ENCODE measurements at regions not wholly inside any gene's neighbourhood (a gene's known extent, or its start where the extent isn't known, plus 50 kb on each side); places are given as distances from the start of the nearest gene placed in this dataset.

DNA sequence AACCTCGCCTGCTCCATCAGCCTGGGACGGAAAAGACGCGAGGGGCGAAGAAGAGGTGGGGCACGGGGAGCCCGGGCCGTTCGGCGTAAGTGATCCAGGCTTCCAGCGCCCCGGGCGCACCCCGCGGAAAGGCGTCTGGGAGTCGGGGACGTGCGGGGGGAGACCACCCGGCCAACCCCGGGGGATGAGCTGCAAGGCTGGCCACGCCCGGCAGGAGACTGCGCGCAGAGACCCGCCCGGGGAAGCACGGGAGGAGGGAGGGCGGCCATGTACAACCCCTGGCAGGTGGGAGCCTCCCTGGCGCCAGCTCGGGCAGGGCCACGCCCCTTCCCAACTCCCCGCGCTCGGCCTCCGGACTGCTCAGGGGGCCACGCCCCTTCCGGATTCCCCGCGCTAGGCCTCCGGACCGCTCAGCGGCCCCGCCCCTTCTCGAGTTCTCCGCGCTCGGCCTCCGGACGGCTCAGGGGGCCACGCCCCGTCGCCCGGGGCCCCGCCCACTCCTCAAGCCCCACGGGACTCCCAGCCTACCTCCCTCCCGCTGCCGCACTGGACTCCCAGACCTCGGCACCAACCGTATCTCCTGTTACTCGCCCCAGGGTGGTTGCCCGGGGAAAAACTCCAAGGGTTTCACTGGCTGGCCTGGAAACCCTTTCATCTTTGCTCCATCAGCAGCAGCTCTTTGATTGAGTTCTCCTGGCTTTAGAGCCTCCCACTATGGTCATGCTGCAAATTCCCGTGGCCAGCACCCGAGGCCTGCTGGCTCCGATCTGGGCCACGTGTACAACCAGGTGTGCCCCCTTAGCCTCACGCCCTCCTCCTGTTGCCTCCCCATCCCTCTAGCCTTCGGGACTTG, 284.4 kb downstream of the ZEB1 start:
- Histone ChIP-seq H3K18ac (ENCODE audit: low read length) (peak overlapping the region; percentile 95), H3K79me2 (ENCODE audit: control insufficient read depth, insufficient read depth, low read length) (no peaks in the 10 kb centered on the region), H3K23ac (ENCODE audit: low read length) (no peak overlapping the region), H2BK5ac (ENCODE audit: low read length) (peak overlapping the region; percentile 61), H3K36me3 (ENCODE audit: control insufficient read depth, insufficient read depth, low read length) (no peaks in the 10 kb centered on the region), H3K4me2 (ENCODE audit: low read length) (peak overlapping the region; percentile 80), H3K27me3 (ENCODE audit: insufficient read depth, low read length, poor library complexity) (no peaks in the 10 kb centered on the region), H2BK15ac (replicated peaks; ENCODE audit: low read depth) (no peak overlapping the region), H2AK5ac (ENCODE audit: low read length) (no peak overlapping the region), H4K5ac (ENCODE audit: low read length) (no peak overlapping the region), H3K4me3 (ENCODE audit: low read length) (peak overlapping the region; percentile 48), H2BK120ac (ENCODE audit: low read depth, low read length) (peak overlapping the region; percentile 61), H3K79me1 (ENCODE audit: low read length) (no peaks in the 10 kb centered on the region), H3K9ac (ENCODE audit: low read length) (peak overlapping the region; percentile 79), H3K4me1 (ENCODE audit: control insufficient read depth, low read depth, low read length) (peaks cover 4% of the 10 kb centered on the region), H4K8ac (ENCODE audit: low read depth, low read length) (no peak overlapping the region), H3K56ac (ENCODE audit: low read length) (peak overlapping the region; percentile 85), H3K4ac (ENCODE audit: low read depth, low read length) (peak overlapping the region; percentile 83), H3K27ac (ENCODE audit: low read depth, low read length) (peak overlapping the region; percentile 60)
- WGBS (ENCODE audit: extremely low coverage, insufficient coverage, low lambda C conversion rate): no CpG with 5 or more reads among the region's 68 CpGs
- DNase-seq: peak; percentile 98

DNA sequence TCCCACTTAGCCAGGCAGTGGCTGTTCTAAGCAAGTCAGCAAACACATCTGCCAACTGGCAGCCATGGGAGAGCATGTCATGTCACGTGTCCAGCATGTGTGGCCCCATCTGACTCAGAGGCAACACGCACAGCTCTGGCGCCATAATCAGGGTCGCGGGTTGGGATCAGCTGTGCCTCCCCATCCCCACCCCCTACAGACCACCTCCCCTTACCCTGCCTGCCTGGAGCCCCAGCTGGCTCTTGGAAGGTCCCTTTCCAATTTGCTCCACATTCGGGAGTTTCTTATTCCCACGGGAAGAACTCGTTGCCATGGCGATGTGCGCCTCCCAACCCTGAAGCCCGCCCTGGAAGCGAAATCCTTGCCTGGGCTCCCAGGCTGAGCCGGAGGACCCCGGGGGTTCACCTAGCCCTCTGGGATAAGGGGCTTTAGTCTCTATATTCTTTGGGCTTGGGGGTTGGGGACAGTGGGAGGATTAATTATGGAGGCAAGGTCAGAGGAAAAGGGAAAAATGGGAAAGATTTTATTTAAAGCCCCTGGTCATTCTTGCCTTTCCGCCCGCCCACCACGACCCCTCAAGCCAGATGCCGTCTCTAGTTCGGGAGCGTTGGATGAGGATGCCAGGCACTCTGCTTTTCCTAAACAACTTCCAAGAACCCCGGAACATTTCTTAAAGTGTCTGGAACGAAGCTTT, 283.7 kb downstream of the ZEB1 start:
- Histone ChIP-seq H3K4me3 (ENCODE audit: low read length) (peak overlapping the region; percentile 48), H3K79me2 (ENCODE audit: control insufficient read depth, insufficient read depth, low read length) (no peaks in the 10 kb centered on the region), H3K18ac (ENCODE audit: low read length) (peak overlapping the region; percentile 95), H4K5ac (ENCODE audit: low read length) (peak overlapping the region; percentile 59), H3K36me3 (ENCODE audit: control insufficient read depth, insufficient read depth, low read length) (no peaks in the 10 kb centered on the region), H3K4me2 (ENCODE audit: low read length) (peak overlapping the region; percentile 80), H3K27ac (ENCODE audit: low read depth, low read length) (peak overlapping the region; percentile 60), H2BK120ac (ENCODE audit: low read depth, low read length) (peak overlapping the region; percentile 61), H3K9ac (ENCODE audit: low read length) (peak overlapping the region; percentile 79), H3K27me3 (ENCODE audit: insufficient read depth, low read length, poor library complexity) (no peaks in the 10 kb centered on the region), H2AK5ac (ENCODE audit: low read length) (peak overlapping the region; percentile 79), H3K79me1 (ENCODE audit: low read length) (no peaks in the 10 kb centered on the region), H3K56ac (ENCODE audit: low read length) (peak overlapping the region; percentile 71), H2BK5ac (ENCODE audit: low read length) (peak overlapping the region; percentile 61), H3K4ac (ENCODE audit: low read depth, low read length) (peak overlapping the region; percentile 83), H3K4me1 (ENCODE audit: control insufficient read depth, low read depth, low read length) (peaks cover 4% of the 10 kb centered on the region), H3K23ac (ENCODE audit: low read length) (no peak overlapping the region), H4K8ac (ENCODE audit: low read depth, low read length) (peak overlapping the region; percentile 29), H2BK15ac (replicated peaks; ENCODE audit: low read depth) (no peak overlapping the region)
- DNase-seq: peak; percentile 76
- WGBS (ENCODE audit: extremely low coverage, insufficient coverage, low lambda C conversion rate): no CpG with 5 or more reads among the region's 22 CpGs

DNA sequence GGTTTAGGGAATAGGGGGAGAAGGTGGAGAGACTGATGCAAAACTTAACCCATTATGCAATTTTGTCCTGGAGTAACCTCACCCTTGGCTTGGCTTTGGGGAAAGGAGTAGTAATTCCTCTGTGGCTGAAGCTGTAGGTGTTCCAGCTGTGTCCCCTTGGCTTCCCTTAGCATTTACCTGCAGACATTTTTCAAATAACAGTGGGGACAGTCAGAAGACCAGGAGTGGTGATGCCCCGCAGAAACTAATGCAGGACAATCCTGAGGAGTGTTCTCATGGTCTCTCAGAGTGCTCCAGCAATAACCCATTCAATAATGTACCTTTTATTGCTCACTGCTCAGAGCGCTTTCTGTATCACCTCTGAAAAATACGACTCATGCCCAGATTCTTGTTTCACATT, 282.1 kb downstream of the ZEB1 start:
- no peak overlapping the region for H2BK120ac ChIP-seq (ENCODE audit: low read depth, low read length)
- H3K23ac ChIP-seq (ENCODE audit: low read length): no peak overlapping the region
- H3K56ac ChIP-seq (ENCODE audit: low read length): no peak overlapping the region
- WGBS (ENCODE audit: extremely low coverage, insufficient coverage, low lambda C conversion rate): no CpG with 5 or more reads among the region's 3 CpGs
- no peak overlapping the region for H3K4me2 ChIP-seq (ENCODE audit: low read length)
- no peak overlapping the region for H3K4me3 ChIP-seq (ENCODE audit: low read length)
- no peak overlapping the region for H2AK5ac ChIP-seq (ENCODE audit: low read length)
- no peak overlapping the region for H4K8ac ChIP-seq (ENCODE audit: low read depth, low read length)
- no peak overlapping the region for H4K5ac ChIP-seq (ENCODE audit: low read length)
- H3K4me1 ChIP-seq (ENCODE audit: control insufficient read depth, low read depth, low read length): peaks cover 6% of the 10 kb centered on the region
- H3K9ac ChIP-seq (ENCODE audit: low read length): no peak overlapping the region
- H3K4ac ChIP-seq (ENCODE audit: low read depth, low read length): no peak overlapping the region
- no peak for DNase-seq
- no peak overlapping the region for H2BK5ac ChIP-seq (ENCODE audit: low read length)
- H3K27ac ChIP-seq (ENCODE audit: low read depth, low read length): no peak overlapping the region
- H3K79me1 ChIP-seq (ENCODE audit: low read length): no peaks in the 10 kb centered on the region
- no peaks in the 10 kb centered on the region for H3K79me2 ChIP-seq (ENCODE audit: control insufficient read depth, insufficient read depth, low read length)
- H3K36me3 ChIP-seq (ENCODE audit: control insufficient read depth, insufficient read depth, low read length): no peaks in the 10 kb centered on the region
- H2BK15ac ChIP-seq (replicated peaks; ENCODE audit: low read depth): no peak overlapping the region
- no peak overlapping the region for H3K18ac ChIP-seq (ENCODE audit: low read length)
- no peaks in the 10 kb centered on the region for H3K27me3 ChIP-seq (ENCODE audit: insufficient read depth, low read length, poor library complexity)

DNA sequence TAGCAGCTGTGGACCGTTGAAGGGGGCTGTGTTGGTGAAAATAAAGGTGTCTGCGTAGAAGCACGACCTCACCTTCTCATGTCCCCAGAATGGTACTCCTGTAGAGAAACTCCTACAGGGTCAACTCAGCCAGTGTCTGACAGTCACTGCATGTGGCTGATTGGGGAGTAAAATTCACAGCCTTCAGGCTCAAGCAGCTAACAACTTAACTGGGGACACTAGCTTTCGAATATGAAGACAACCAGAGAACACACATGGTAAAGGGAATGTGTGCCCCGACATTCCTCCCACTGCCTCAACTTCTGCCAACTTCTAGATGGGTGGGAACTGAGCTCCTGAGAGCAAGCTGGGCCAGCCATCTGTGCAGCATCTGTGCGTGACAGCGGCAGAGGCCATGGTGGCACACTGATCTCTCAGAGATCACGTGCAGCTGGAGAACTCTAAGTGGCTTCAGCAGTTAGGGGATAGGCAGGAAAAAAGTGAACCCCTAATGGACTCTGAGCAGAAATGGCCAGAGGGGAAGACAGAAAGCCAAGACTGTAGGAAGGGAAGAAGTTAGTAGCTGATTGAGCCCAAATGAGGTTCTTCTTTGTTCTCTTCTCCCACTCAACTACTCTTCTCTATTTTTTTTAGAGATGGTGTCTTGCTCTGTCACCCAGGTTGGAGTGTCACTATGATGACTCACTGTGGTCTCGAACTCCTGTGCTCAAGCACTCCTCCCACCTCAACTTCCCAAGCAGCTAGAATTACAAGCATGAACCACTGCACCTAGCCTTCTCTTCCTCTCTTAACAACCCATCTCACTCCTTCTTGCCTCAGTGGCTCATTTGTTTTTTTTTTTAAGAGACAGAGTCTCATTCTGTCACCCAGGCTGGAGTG, 280.8 kb downstream of the ZEB1 start:
- Histone ChIP-seq H3K9ac (ENCODE audit: low read length) (no peak overlapping the region), H3K27me3 (ENCODE audit: insufficient read depth, low read length, poor library complexity) (no peaks in the 10 kb centered on the region), H2AK5ac (ENCODE audit: low read length) (no peak overlapping the region), H3K36me3 (ENCODE audit: control insufficient read depth, insufficient read depth, low read length) (no peaks in the 10 kb centered on the region), H3K23ac (ENCODE audit: low read length) (no peak overlapping the region), H2BK5ac (ENCODE audit: low read length) (peak overlapping the region; percentile 22), H2BK120ac (ENCODE audit: low read depth, low read length) (no peak overlapping the region), H3K18ac (ENCODE audit: low read length) (no peak overlapping the region), H3K56ac (ENCODE audit: low read length) (peak overlapping the region; percentile 3), H4K8ac (ENCODE audit: low read depth, low read length) (no peak overlapping the region), H4K5ac (ENCODE audit: low read length) (no peak overlapping the region), H3K4me2 (ENCODE audit: low read length) (no peak overlapping the region), H3K79me2 (ENCODE audit: control insufficient read depth, insufficient read depth, low read length) (no peaks in the 10 kb centered on the region), H3K4me1 (ENCODE audit: control insufficient read depth, low read depth, low read length) (peaks cover 6% of the 10 kb centered on the region), H3K79me1 (ENCODE audit: low read length) (no peaks in the 10 kb centered on the region), H2BK15ac (replicated peaks; ENCODE audit: low read depth) (no peak overlapping the region), H3K4me3 (ENCODE audit: low read length) (no peak overlapping the region), H3K27ac (ENCODE audit: low read depth, low read length) (no peak overlapping the region), H3K4ac (ENCODE audit: low read depth, low read length) (no peak overlapping the region)
- WGBS (ENCODE audit: extremely low coverage, insufficient coverage, low lambda C conversion rate): no CpG with 5 or more reads among the region's 9 CpGs
- DNase-seq: no peak

DNA sequence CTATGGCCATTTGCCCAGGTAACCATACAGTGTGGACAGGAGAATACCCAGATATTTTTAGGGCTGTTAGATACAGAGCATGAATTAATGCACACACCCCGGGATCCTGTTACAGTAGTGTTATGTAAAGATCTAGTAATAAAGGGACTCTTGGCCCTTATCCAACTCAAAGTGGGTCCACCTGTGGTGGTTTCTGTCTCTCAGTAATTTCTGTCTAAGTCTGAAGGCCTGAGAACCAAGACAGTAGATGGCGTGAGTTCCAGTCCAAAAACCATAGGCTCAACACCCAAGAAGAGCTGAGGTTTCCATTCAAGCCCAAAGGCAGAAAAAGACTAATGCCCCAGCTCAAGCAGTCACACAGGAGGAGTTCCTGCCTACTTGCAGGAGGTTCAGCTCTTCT, 277.7 kb downstream of the ZEB1 start:
- DNase-seq: no peak
- no peak overlapping the region for H2BK5ac ChIP-seq (ENCODE audit: low read length)
- no peak overlapping the region for H3K18ac ChIP-seq (ENCODE audit: low read length)
- no peak overlapping the region for H2BK15ac ChIP-seq (replicated peaks; ENCODE audit: low read depth)
- H2AK5ac ChIP-seq (ENCODE audit: low read length): no peak overlapping the region
- H3K23ac ChIP-seq (ENCODE audit: low read length): peak overlapping the region; percentile 34
- no peaks in the 10 kb centered on the region for H3K36me3 ChIP-seq (ENCODE audit: control insufficient read depth, insufficient read depth, low read length)
- H3K79me1 ChIP-seq (ENCODE audit: low read length): no peaks in the 10 kb centered on the region
- H2BK120ac ChIP-seq (ENCODE audit: low read depth, low read length): no peak overlapping the region
- peaks cover 4% of the 10 kb centered on the region for H3K4me1 ChIP-seq (ENCODE audit: control insufficient read depth, low read depth, low read length)
- H3K4ac ChIP-seq (ENCODE audit: low read depth, low read length): no peak overlapping the region
- no peak overlapping the region for H4K5ac ChIP-seq (ENCODE audit: low read length)
- H3K9ac ChIP-seq (ENCODE audit: low read length): no peak overlapping the region
- H3K79me2 ChIP-seq (ENCODE audit: control insufficient read depth, insufficient read depth, low read length): no peaks in the 10 kb centered on the region
- H3K27ac ChIP-seq (ENCODE audit: low read depth, low read length): no peak overlapping the region
- H3K4me2 ChIP-seq (ENCODE audit: low read length): no peak overlapping the region
- no peaks in the 10 kb centered on the region for H3K27me3 ChIP-seq (ENCODE audit: insufficient read depth, low read length, poor library complexity)
- H3K56ac ChIP-seq (ENCODE audit: low read length): no peak overlapping the region
- H4K8ac ChIP-seq (ENCODE audit: low read depth, low read length): no peak overlapping the region
- H3K4me3 ChIP-seq (ENCODE audit: low read length): no peak overlapping the region
- WGBS (ENCODE audit: extremely low coverage, insufficient coverage, low lambda C conversion rate): no CpG with 5 or more reads among the region's 2 CpGs
